ENCODE measurements at regions not wholly inside any gene's neighbourhood (a gene's known extent, or its start where the extent isn't known, plus 50 kb on each side); places are given as distances from the start of the nearest gene placed in this dataset.

- TF ChIP-seq CTCF (IDR thresholded peaks at IDR 0.05; ENCODE audit: low read depth, low read length, poor library complexity, severe bottlenecking) = no peak
- TF ChIP-seq EZH2phosphoT487 (IDR thresholded peaks at IDR 0.05; ENCODE audit: borderline replicate concordance, low read length) = no peak
Observed at GRCh38 chr7:69196593-69196992, 401.7 kb upstream of the AUTS2 start.

All from DOHH2 (cell line).